ENCODE measurements at regions not wholly inside any gene's neighbourhood (a gene's known extent, or its start where the extent isn't known, plus 50 kb on each side); places are given as distances from the start of the nearest gene placed in this dataset.

GRCh38 chr20:11810311-11811083 lies 107.2 kb upstream of the BTBD3 start:
- Mint-ChIP-seq H3K4me1 (ENCODE audit: low read depth in 2 of 2) (no peaks in the 10 kb centered on the region), H3K9me3 (peaks cover 2 to 9% of the 10 kb centered on the region in 2 donors), H3K27ac (no peak overlapping the region), H3K4me3 (no peak overlapping the region), H3K36me3 (ENCODE audit: insufficient read depth) (no peaks in the 10 kb centered on the region), H3K27me3 (no peaks in the 10 kb centered on the region)
- no peak for DNase-seq
- ATAC-seq (replicated peaks): no peak

GRCh38 chr20:11813106-11813890 lies 104.4 kb upstream of the BTBD3 start:
- no peak for ATAC-seq (replicated peaks)

GRCh38 chr20:11814267-11814666 lies 103.4 kb upstream of the BTBD3 start:
- Mint-ChIP-seq H3K9me3 (peaks cover 2 to 20% of the 10 kb centered on the region in 2 donors), H3K4me1 (ENCODE audit: low read depth in 2 of 2) (no peaks in the 10 kb centered on the region), H3K27me3 (no peaks in the 10 kb centered on the region), H3K36me3 (ENCODE audit: insufficient read depth) (no peaks in the 10 kb centered on the region), H3K4me3 (no peak overlapping the region), H3K27ac (no peak overlapping the region)
- ATAC-seq (replicated peaks) (no peak), DNase-seq (no peak)

More at GRCh38 chr20:11813106-11813890, 104.4 kb upstream of the BTBD3 start:
- H3K9me3 Mint-ChIP-seq: peaks cover 2 to 10% of the 10 kb centered on the region in 2 donors
- no peak for DNase-seq
- H3K36me3 Mint-ChIP-seq (ENCODE audit: insufficient read depth): no peaks in the 10 kb centered on the region
- H3K4me1 Mint-ChIP-seq (ENCODE audit: low read depth in 2 of 2): no peaks in the 10 kb centered on the region
- H3K27me3 Mint-ChIP-seq: no peaks in the 10 kb centered on the region
- no peak overlapping the region for H3K27ac Mint-ChIP-seq
- H3K4me3 Mint-ChIP-seq: no peak overlapping the region

GRCh38 chr20:11820838-11821237 lies 96.9 kb upstream of the BTBD3 start:
- no peak overlapping the region for H3K27ac Mint-ChIP-seq
- H3K4me1 Mint-ChIP-seq (ENCODE audit: low read depth in 2 of 2): no peaks in the 10 kb centered on the region
- no peaks in the 10 kb centered on the region for H3K27me3 Mint-ChIP-seq
- H3K36me3 Mint-ChIP-seq (ENCODE audit: insufficient read depth): no peaks in the 10 kb centered on the region
- no peak overlapping the region for H3K4me3 Mint-ChIP-seq
- DNase-seq (no peak), ATAC-seq (replicated peaks) (no peak)
- H3K9me3 Mint-ChIP-seq: peaks cover 0 to 15% of the 10 kb centered on the region in 2 donors

- H3K27ac Mint-ChIP-seq: no peak overlapping the region
- H3K9me3 Mint-ChIP-seq: peaks cover 3 to 19% of the 10 kb centered on the region in 2 donors
Measured at GRCh38 chr20:11822540-11822794, 95.2 kb upstream of the BTBD3 start.

GRCh38 chr20:11826334-11826733 lies 91.4 kb upstream of the BTBD3 start:
- DNase-seq (no peak), ATAC-seq (replicated peaks) (no peak)
- Mint-ChIP-seq H3K9me3 (peaks cover 6 to 9% of the 10 kb centered on the region in 2 donors), H3K27ac (no peak overlapping the region), H3K36me3 (ENCODE audit: insufficient read depth) (no peaks in the 10 kb centered on the region), H3K4me3 (no peak overlapping the region), H3K27me3 (no peaks in the 10 kb centered on the region), H3K4me1 (ENCODE audit: low read depth in 2 of 2) (no peaks in the 10 kb centered on the region)

More at GRCh38 chr20:11822540-11822794, 95.2 kb upstream of the BTBD3 start:
- DNase-seq (no peak), ATAC-seq (replicated peaks) (no peak)
- Mint-ChIP-seq H3K4me1 (ENCODE audit: low read depth in 2 of 2) (no peaks in the 10 kb centered on the region), H3K27me3 (no peaks in the 10 kb centered on the region), H3K4me3 (no peak overlapping the region), H3K36me3 (ENCODE audit: insufficient read depth) (no peaks in the 10 kb centered on the region)

- H3K36me3 Mint-ChIP-seq (ENCODE audit: insufficient read depth): no peaks in the 10 kb centered on the region
- H3K4me3 Mint-ChIP-seq: no peak overlapping the region
- ATAC-seq (replicated peaks): no peak
Measured at GRCh38 chr20:11832397-11832796, 85.3 kb upstream of the BTBD3 start.

GRCh38 chr20:11832851-11833250 lies 84.8 kb upstream of the BTBD3 start:
- Mint-ChIP-seq H3K36me3 (ENCODE audit: insufficient read depth) (no peaks in the 10 kb centered on the region), H3K9me3 (peaks cover 0 to 8% of the 10 kb centered on the region in 2 donors), H3K4me1 (ENCODE audit: low read depth in 2 of 2) (no peaks in the 10 kb centered on the region), H3K27ac (no peak overlapping the region), H3K27me3 (no peaks in the 10 kb centered on the region), H3K4me3 (no peak overlapping the region)
- ATAC-seq (replicated peaks): no peak
- no peak for DNase-seq

More at GRCh38 chr20:11832397-11832796, 85.3 kb upstream of the BTBD3 start:
- no peak for DNase-seq
- Mint-ChIP-seq H3K27ac (no peak overlapping the region), H3K4me1 (ENCODE audit: low read depth in 2 of 2) (no peaks in the 10 kb centered on the region), H3K27me3 (no peaks in the 10 kb centered on the region), H3K9me3 (peaks cover 0 to 8% of the 10 kb centered on the region in 2 donors)

GRCh38 chr20:11833825-11834224 lies 83.9 kb upstream of the BTBD3 start:
- H3K9me3 Mint-ChIP-seq: peaks cover 0 to 6% of the 10 kb centered on the region in 2 donors
- no peak overlapping the region for H3K4me3 Mint-ChIP-seq
- no peaks in the 10 kb centered on the region for H3K4me1 Mint-ChIP-seq (ENCODE audit: low read depth in 2 of 2)
- ATAC-seq (replicated peaks): no peak
- no peak overlapping the region for H3K27ac Mint-ChIP-seq
- no peaks in the 10 kb centered on the region for H3K27me3 Mint-ChIP-seq
- H3K36me3 Mint-ChIP-seq (ENCODE audit: insufficient read depth): no peaks in the 10 kb centered on the region
- no peak for DNase-seq

GRCh38 chr20:11838076-11838636 lies 79.5 kb upstream of the BTBD3 start:
- peaks cover 17 to 18% of the 10 kb centered on the region in 2 donors for H3K9me3 Mint-ChIP-seq
- no peaks in the 10 kb centered on the region for H3K27me3 Mint-ChIP-seq

GRCh38 chr20:11841972-11842461 lies 75.7 kb upstream of the BTBD3 start:
- ATAC-seq (replicated peaks) (no peak), DNase-seq (no peak)
- Mint-ChIP-seq H3K27ac (no peak overlapping the region), H3K4me1 (ENCODE audit: low read depth in 2 of 2) (no peaks in the 10 kb centered on the region), H3K27me3 (no peaks in the 10 kb centered on the region), H3K4me3 (no peak overlapping the region), H3K36me3 (ENCODE audit: insufficient read depth) (no peaks in the 10 kb centered on the region), H3K9me3 (peaks cover 15 to 34% of the 10 kb centered on the region in 2 donors)

More at GRCh38 chr20:11838076-11838636, 79.5 kb upstream of the BTBD3 start:
- DNase-seq: no peak
- no peaks in the 10 kb centered on the region for H3K4me1 Mint-ChIP-seq (ENCODE audit: low read depth in 2 of 2)
- no peak overlapping the region for H3K4me3 Mint-ChIP-seq
- ATAC-seq (replicated peaks): no peak
- no peaks in the 10 kb centered on the region for H3K36me3 Mint-ChIP-seq (ENCODE audit: insufficient read depth)
- H3K27ac Mint-ChIP-seq: no peak overlapping the region

GRCh38 chr20:11843289-11843688 lies 74.4 kb upstream of the BTBD3 start:
- no peak for ATAC-seq (replicated peaks)
- no peaks in the 10 kb centered on the region for H3K36me3 Mint-ChIP-seq (ENCODE audit: insufficient read depth)
- peaks cover 15 to 40% of the 10 kb centered on the region in 2 donors for H3K9me3 Mint-ChIP-seq
- no peaks in the 10 kb centered on the region for H3K4me1 Mint-ChIP-seq (ENCODE audit: low read depth in 2 of 2)
- no peak overlapping the region for H3K27ac Mint-ChIP-seq
- no peaks in the 10 kb centered on the region for H3K27me3 Mint-ChIP-seq
- H3K4me3 Mint-ChIP-seq: no peak overlapping the region
- DNase-seq: no peak

- ATAC-seq (replicated peaks) (no peak), DNase-seq (no peak)
- Mint-ChIP-seq H3K9me3 (peaks cover 16 to 40% of the 10 kb centered on the region in 2 donors), H3K36me3 (ENCODE audit: insufficient read depth) (no peaks in the 10 kb centered on the region), H3K27me3 (no peaks in the 10 kb centered on the region), H3K4me3 (no peak overlapping the region), H3K27ac (no peak overlapping the region), H3K4me1 (ENCODE audit: low read depth in 2 of 2) (no peaks in the 10 kb centered on the region)
Measured at GRCh38 chr20:11844691-11845090, 73.0 kb upstream of the BTBD3 start.

Measured in effector memory CD8-positive, alpha-beta T cell (primary cell).